GM23248 (cell line): ENCODE measurements at regions not wholly inside any gene's neighbourhood (a gene's known extent, or its start where the extent isn't known, plus 50 kb on each side); places are given as distances from the start of the nearest gene placed in this dataset.

Experiments
- EZH2 ChIP-seq: fragments of 200-600 bp; sonication (generic); IDR thresholded peaks from 2 replicates; pipeline ENCODE4 v1.6.1; 2018; ENCODE audit warnings: antibody characterized with exemption, mild to moderate bottlenecking; ENCODE audit not compliant: insufficient read depth, poor library complexity, severe bottlenecking
- EZH2phosphoT487 ChIP-seq: fragments of 200-600 bp; sonication (generic); IDR thresholded peaks from 2 replicates; pipeline ENCODE4 v1.6.1; 2018; ENCODE audit warnings: antibody characterized with exemption, moderate library complexity, mild to moderate bottlenecking, low read depth; ENCODE audit not compliant: insufficient read depth

DNA sequence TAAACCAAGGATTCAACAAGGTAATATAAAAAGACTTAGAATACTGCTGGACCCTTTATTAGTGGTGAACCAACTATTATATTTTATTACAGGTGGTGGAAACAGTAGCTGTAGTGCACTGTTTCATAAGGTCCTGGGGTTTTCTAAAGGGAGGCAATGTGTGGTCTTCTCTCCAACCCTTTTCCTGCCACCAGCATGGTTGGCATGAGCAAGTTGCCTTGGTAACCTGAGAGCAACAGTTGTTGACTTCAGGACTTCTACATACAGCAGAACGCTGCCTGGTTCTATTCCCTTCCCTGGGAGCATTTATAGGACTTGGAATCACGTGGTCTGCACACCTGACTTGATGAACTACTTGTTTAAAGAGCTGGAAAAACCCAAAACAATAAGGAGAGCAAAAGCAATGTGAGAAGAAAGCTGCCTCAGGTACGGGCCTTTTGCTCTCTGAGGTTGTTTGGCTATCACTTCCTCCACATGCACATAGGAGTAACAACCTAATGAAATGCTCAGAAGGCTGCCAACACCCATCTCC lies 81.1 kb upstream of the RAI14 start:
- TF ChIP-seq EZH2: no peak
- TF ChIP-seq EZH2phosphoT487: no peak
